ENCODE measurements at regions not wholly inside any gene's neighbourhood (a gene's known extent, or its start where the extent isn't known, plus 50 kb on each side); places are given as distances from the start of the nearest gene placed in this dataset.

DNA sequence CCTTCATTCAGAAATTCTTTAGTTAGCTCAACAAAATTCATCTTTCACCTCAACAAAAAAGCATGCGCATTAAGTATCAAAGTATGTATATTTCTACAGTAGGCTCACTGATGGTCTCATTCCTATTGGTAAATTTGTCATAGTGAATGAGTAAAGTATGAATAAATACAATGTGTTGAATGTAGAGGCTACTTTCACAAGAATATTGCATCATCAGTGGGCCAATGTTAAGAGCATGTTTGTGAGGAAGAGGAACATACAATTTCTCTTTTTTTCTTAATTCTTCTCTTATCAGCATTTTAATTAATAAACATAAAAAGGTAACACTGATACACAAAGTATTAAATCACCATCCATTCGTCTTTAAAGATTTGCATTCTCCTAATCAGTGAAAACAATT is 505.1 kb downstream of the CETN3 start:
- no peak for DNase-seq

DNA sequence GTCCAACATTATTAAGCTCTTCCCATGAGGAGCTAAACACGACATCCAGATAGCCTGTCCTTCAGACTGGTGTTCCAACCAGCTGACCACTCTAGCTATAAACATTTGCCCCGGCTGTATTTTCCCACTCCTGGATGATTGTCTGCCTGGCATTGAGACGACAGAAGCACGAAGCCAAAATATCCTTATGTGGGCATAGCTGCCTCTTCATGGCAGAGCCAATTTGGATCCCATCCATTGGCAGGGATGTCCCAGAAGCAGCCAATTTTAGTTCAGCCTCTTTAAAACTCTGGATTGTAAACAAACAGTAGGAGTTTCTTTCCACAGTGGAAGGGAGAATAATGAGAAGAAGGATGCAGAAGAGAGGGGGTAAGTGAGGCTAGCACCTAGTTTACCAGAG is 507.6 kb downstream of the CETN3 start:
- no peak for DNase-seq

DNA sequence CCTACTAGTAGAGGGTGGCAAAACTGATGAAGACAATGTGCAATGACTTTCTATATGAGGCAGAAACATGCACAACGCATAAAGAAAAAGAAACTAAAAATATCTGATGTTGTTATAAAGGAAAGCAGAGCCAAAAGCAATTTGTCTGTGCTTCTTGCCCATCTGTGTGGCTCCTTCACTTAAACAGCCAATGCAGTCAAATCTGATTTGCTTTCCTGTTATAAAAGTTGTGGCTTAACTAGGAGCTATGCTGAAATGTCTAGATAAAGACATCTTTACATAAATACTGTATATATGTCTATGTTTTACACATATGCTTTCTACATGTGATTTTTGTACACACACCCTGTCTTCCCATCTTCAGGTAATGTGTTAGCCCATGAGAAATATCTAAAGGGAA is 508.2 kb downstream of the CETN3 start:
- DNase-seq, result no peak

DNA sequence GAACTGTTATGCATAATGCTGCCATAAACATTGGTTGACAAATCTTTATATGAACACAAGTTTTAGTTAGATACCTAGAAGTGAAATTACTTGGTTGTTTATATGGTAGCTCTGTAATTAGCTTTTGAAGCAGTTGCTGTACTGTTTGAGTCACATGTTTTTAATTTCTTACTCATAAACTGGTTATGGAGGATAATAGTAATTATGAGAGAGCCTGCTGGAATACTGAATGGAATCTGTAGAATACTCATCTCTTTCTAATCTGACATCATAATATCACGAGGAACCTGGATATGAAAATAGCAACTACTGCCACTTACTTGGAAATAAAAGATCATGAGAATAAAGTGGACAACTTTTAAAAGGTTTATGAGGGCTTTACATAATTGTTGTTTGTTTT is 509.2 kb downstream of the CETN3 start:
- no peak for DNase-seq

- no peak for DNase-seq
Observed at GRCh38 chr5:89899559-89899958, 510.0 kb downstream of the CETN3 start.

DNA sequence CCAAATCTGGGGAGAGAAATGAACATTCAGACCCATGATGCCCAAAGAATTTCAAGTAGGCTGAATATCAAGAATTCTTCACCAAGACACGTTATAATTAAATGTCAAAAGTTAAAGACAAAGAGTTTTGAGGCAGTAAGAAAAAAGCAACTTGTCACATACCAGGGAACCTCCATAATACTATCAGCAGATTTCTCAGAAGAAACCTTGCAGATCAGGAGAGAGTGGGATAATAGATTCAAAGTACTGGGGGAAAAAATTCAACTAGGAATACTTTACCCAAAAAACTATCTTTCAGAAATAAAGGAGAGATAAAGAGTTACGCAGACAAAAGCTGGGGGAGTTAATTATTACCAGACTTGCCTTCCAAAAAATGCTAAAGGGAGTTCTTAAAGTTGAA is 516.0 kb downstream of the CETN3 start:
- no peak for DNase-seq

DNA sequence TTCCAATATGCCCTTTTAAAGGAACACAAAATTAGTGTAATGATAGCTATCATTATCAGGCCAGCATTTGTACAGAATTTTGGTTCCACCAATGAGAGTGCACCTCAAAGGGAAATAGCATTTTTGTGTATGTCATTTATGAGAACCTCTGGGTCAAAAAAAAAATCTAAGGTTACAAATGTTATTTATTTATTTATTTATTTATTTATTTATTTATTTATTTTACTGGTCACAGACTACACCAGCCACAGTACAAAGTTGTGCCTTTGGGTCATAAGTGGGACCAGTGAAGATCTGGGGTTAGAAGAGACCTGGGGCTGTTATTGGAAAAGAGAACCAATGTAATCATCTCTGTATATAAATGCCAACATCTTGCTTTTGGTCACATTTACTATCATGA is 523.9 kb downstream of the CETN3 start:
- no peak for DNase-seq

GRCh38 chr5:89883967-89884366 is 525.6 kb downstream of the CETN3 start:
- no peak for DNase-seq

DNA sequence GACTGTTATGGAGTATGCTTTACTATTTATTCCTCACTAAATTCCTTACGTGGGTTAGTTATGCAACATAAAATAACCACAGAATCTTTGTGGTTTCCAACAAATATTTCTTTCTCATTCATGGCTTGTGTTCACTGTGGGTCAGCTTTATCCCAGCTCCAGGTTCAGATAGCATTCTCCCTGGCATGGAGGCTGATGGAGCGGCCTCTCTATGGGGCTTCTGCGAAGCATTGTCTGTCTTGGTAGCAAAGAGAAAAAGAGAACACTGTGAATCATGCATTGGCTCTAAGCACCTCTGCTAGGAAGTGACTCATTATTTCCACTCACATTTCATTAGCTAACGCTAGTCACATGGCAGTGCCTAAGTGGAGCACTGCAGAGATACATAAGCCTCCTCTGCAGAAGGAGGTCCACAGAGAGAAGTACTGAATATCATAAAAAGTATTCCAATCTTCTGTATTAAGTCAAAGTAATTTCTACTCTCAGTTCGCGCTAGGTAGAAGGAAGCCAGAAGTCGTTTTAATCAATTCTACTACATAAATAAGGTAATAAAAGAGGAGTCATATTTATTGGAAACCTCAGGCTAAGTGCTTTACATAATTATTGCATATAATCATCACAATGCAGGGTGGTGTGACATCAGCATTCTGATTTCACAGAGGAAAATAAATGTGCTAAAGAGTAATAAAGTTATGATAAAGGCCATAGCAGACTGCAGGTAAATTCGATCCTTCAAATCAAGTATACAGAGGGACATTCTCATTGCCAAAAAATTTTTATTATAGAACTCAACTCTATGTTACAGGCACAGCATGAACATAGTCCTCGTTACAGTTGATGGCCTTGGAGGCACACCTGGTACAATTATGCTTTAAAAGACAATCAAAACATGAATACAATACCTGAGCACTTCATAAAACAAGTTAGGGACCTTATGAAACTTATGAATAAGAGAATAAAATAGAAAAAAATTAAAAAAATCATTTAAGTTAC is 531.1 kb downstream of the CETN3 start:
- DNase-seq, result no peak

DNA sequence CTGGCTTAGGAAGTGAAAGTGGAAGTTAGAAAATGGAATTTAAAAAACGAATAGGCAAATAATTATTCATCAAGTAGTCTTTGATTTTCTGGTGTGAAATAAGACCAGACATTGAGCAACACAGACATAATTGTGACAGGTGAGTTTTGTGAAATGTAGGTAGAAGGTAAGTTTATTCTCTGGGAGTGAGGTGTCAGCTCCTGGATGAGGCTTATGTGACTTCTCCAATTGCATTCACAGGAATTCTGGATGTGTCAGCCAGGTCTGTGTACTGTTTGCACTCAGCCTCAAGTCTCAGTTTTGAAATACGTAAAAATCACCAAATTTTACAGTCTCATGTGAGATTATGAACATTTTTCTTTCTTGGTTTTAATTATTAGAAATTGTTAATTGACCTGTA is 537.6 kb downstream of the CETN3 start:
- DNase-seq, result no peak

- no peak for DNase-seq
Observed at GRCh38 chr5:89869346-89869745, 540.2 kb downstream of the CETN3 start.

DNA sequence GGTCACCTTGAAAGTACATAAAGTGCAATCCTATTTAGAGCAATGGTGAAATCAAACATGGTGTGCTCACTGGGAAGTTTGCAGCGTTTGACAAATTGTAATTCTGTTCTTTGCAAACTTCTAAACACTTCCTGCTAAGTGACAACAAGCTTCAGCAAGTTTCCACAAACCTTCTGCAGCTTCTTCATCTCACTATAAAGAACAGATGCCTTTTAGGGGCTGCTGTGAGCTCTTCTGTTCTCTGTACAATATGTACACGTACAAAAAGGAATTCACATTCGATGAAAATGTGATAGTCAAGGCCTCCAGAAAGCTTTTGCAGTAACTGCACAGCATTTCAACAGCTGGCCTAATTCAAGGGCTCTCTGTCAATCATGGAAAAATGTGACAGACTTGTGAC is 543.1 kb downstream of the CETN3 start:
- DNase-seq, result no peak

- DNase-seq, result no peak
Observed at GRCh38 chr5:89864941-89865340, 544.6 kb downstream of the CETN3 start.

DNA sequence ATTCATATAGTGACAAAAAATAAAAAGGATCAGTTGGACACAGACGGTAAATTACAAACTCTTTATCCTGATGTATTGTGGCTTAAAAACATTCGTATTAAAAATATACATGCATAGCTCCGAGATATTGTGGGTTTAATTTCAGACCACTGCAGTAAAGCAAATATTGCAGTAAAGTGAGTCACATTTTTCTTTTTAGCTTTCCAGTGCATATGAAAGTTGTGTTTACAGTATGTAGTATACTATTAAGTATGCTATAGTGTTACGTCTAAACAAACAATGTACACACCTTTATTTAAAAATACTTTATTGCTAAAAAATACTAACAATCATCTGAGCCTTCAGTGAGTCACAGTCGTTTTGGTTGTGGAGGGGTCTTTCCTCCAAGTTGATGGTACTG is 551.8 kb downstream of the CETN3 start:
- no peak for DNase-seq

DNA sequence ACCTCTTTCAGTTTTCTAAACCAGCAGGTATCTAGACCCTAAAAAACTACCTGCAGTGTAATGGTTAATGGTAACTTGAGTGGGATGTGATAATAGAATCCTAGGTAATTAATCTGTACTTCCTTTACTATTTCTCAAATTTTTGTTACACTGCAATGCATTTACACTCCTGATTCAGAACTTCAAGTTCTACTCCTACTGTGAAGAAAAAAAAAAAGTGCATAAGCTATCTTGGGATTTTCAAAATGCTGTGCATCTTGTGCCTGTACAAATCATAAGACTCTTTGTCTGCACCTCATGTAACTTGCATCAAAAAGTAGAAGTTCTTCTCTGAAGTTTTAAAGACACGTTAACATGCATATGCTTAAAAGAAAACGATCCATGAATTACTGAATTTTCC is 554.1 kb downstream of the CETN3 start:
- no peak for DNase-seq

GRCh38 chr5:89851911-89852310 is 557.6 kb downstream of the CETN3 start:
- DNase-seq, result no peak

DNA sequence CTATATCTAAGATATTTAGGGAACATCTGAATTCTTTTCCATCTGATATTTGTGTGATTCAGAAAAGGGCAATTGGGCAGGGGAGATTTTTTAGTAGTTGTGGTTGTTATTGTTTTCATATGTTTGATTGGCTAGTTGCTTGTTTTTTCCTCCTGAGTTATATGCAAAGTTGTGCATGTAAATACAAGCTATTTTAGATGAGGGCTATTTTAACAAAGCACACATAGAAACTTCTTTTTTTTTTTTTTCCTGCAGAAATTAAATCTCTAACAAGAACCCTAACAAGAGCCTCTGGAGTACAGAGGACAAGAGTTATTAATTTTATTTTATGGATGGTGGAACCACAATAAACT is 559.1 kb downstream of the CETN3 start:
- no peak for DNase-seq

DNA sequence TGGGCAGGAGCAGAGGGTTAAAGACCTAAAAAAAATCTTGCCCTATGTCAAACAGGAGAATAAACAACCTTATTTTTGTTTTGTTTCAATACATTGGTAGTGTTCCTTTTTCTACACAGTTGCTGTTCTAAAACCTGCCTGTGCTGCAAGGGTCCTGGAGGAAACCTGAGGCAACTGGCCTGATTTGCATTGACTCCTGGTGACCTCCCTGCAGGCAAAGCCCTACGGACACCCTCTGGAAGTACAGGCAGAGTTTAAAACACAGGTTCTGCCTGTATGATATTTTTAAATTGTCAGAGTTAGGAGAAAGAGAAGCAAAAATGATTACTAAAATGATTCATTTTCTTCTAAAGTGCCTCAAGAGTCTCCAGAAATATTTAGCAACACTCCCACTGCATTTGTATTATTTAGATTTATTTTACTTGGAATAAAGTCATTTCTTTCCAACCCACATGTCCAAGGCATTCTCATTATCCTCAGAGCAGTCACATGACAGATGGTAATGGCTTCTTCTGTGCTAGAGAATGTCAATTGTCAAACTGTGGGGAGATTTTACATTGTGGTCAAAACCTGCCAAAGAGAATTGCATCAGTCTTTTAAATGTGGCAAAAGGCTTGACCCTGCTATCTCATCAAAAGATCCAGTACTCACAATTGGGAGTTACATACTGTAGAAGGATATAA is 559.6 kb downstream of the CETN3 start:
- DNase-seq, result peak in 1 of 2 experiments; percentile 24

GRCh38 chr5:89847743-89848142 is 561.8 kb downstream of the CETN3 start:
- no peak for DNase-seq

DNA sequence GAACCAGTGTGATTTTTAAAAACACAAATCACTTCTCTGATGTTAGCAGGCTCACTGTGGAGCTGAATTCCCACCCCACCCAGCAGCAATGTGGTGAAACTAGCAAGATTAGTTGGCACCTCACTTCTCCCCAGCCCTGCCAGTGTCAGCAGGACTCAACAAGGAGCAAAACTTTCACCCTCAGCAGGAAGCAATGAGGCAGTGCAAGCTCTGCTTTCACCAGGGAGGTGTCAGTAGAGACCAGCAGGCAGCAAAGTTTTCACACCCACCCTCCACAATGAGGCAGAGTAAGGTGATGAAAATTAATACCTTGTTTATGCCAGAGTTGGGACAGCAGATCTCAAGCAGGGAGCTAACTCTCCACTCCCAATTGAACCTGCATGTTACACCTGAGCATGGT is 565.0 kb downstream of the CETN3 start:
- no peak for DNase-seq

GRCh38 chr5:89842531-89842930 is 567.0 kb downstream of the CETN3 start:
- no peak for DNase-seq

DNA sequence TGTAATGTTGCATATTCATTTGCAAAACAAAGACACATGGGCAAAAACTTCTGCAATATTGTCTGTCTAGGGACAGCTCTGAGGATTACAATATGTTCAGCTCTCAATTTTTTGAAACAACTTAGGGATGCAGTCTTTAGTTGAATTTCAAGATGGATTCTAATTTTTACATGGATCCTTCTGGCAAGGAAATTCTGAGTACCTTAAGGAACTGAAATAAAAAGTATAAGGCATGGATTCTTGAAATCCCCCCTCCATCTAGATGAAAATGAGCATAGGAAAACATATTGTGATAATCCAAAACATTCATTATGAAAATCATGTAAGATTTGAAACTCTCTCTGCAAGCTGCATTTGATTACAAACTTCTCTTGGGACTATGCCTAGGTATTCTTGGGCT is 568.6 kb downstream of the CETN3 start:
- no peak for DNase-seq

DNA sequence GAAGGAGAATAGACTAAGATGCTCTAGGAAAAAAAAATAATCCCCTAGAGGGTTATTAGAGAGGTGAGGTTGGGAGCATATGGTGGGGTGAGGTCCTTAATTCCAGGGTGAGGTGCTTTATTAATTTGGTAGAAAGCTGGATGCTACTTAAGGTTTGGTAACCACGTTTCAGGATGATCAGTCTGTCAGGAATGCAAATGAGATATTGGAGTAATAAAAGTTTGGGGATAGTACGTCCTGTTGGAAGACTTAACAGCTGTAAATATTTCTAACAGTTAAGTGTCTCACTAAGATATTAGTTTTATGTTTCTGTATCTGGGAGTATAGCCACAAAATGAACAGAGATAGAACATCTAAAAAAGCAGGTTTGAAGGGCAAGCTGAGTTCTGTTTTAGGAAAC is 578.9 kb downstream of the CETN3 start:
- DNase-seq, result no peak

GRCh38 chr5:89827960-89828359 is 581.6 kb downstream of the CETN3 start:
- DNase-seq, result no peak

GRCh38 chr5:89827359-89827758 is 582.2 kb downstream of the CETN3 start:
- DNase-seq, result no peak

Measured in NCI-H526 (cell line).